OCI-LY7 (cell line): ENCODE measurements at regions not wholly inside any gene's neighbourhood (a gene's known extent, or its start where the extent isn't known, plus 50 kb on each side); places are given as distances from the start of the nearest gene placed in this dataset.

Experiments
- BruUV-seq: library from RNA; stranded (reverse); fragments of 400-500 nt; replicated peaks from 2 replicates; lab custom pipeline; 2021; lab: Mats Ljungman, UMichigan
- CTCF ChIA-PET: fragments of 300-600 bp; sonication (Branson Sonifier 250); formaldehyde crosslinking; loops from one replicate; lab custom pipeline; 2022; ENCODE audit warnings: antibody characterized with exemption; ENCODE audit not compliant: unreplicated experiment; lab: Charles Lee
- POLR2A ChIA-PET: fragments of 300-600 bp; sonication (Branson Sonifier 250); formaldehyde crosslinking; loops from one replicate; lab custom pipeline; 2022; ENCODE audit warnings: antibody characterized with exemption; lab: Charles Lee
- DNase-seq: peaks from one replicate; pipeline ENCODE4 v3.0.0-alpha.2; 2015; ENCODE audit warnings: low spot score
- H2AFZ ChIP-seq: fragments of 200-600 bp; sonication (generic), shearing (Covaris generic); 2 replicates; pipeline ENCODE4 v1.6.1; 2014; ENCODE audit warnings: mild to moderate bottlenecking, antibody characterized with exemption, low read length, moderate library complexity
- H3K27ac ChIP-seq: fragments of 200-600 bp; sonication (generic); 2 replicates; pipeline ENCODE4 v1.5.1; 2014; ENCODE audit warnings: mixed run types, low read depth, mild to moderate bottlenecking, moderate library complexity, low read length, inconsistent platforms; ENCODE audit not compliant: poor library complexity, severe bottlenecking
- H3K36me3 ChIP-seq: fragments of 200-600 bp; sonication (generic); 2 replicates; pipeline ENCODE4 v1.6.1; 2014; ENCODE audit warnings: mild to moderate bottlenecking, antibody characterized with exemption, low read length, moderate library complexity, mixed read lengths; ENCODE audit not compliant: insufficient read depth
- H3K4me1 ChIP-seq: fragments of 200-600 bp; sonication (generic); 2 replicates; pipeline ENCODE4 v1.5.1; 2014; ENCODE audit warnings: mild to moderate bottlenecking, low read length; ENCODE audit not compliant: insufficient read depth, poor library complexity, severe bottlenecking
- H3K4me2 ChIP-seq: fragments of 200-600 bp; sonication (generic); 2 replicates; pipeline ENCODE4 v1.6.1; 2014; ENCODE audit warnings: mild to moderate bottlenecking, low read length
- H3K4me3 ChIP-seq: fragments of 200-600 bp; sonication (generic); 2 replicates; pipeline ENCODE4 v1.5.1; 2014; ENCODE audit warnings: mild to moderate bottlenecking, low read depth, low read length; ENCODE audit not compliant: poor library complexity, severe bottlenecking
- H3K79me2 ChIP-seq: fragments of 200-600 bp; sonication (generic); 2 replicates; pipeline ENCODE4 v1.6.1; 2016; ENCODE audit warnings: low read depth, mild to moderate bottlenecking, low read length, moderate library complexity, mixed read lengths; ENCODE audit not compliant: insufficient read depth
- H3K9me2 ChIP-seq: fragments of 200-600 bp; sonication (generic); 2 replicates; pipeline ENCODE4 v1.6.1; 2016; ENCODE audit warnings: mild to moderate bottlenecking, low read length, mixed read lengths; ENCODE audit not compliant: insufficient read depth
- H3K9me3 ChIP-seq: fragments of 200-600 bp; sonication (generic); 2 replicates; pipeline ENCODE4 v1.6.1; 2014; ENCODE audit warnings: mild to moderate bottlenecking, mixed run types, low read length, mixed read lengths
- H4K20me1 ChIP-seq: fragments of 200-600 bp; sonication (generic); 2 replicates; pipeline ENCODE4 v1.6.1; 2014; ENCODE audit warnings: mild to moderate bottlenecking, antibody characterized with exemption, low read length, moderate library complexity, mixed read lengths; ENCODE audit not compliant: insufficient read depth
- EZH2phosphoT487 ChIP-seq: fragments of 200-600 bp; sonication (generic); IDR thresholded peaks from 2 replicates; pipeline ENCODE4 v1.6.1; 2018; ENCODE audit warnings: low read depth, borderline replicate concordance, mild to moderate bottlenecking, mixed run types, antibody characterized with exemption, low read length, moderate library complexity, mixed read lengths
- intact Hi-C: fragments of 100-400 bp; cut with micrococcal nuclease; formaldehyde crosslinking; loops from one replicate; pipeline ENCODE4 v1.10.0; 2022; ENCODE audit not compliant: unreplicated experiment
- TF ChIP-seq, protein P1 (sequence below): fragments of 200-600 bp; sonication (generic); conservative IDR thresholded peaks from 2 replicates; pipeline ENCODE4 v1.5.1; 2014; ENCODE audit warnings: mild to moderate bottlenecking, antibody characterized with exemption, low read length, moderate library complexity, mixed read lengths

DNA sequence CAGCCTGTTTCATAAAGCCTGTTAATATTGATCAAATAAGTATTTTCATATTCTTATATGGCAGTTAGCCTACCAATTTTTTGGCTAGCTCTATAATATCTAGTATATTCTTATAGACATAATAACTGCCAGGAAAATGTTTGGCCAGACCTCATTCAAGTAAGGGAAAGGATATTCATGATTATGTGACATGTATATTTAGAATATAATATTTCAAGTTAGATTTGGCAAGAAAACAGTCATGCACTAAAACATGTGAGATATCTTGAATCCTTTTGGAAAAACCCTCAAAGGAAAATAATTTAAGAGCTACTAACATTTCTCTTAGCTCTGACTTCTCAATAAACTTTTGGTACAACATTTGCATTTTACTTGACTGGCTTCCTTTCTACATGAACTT, 694.1 kb downstream of the PLCL1 start:
- CTCF ChIA-PET: no interaction called here
- H3K4me1 ChIP-seq: no peaks in the 10 kb centered on the region
- H3K9me2 ChIP-seq: no peaks in the 10 kb centered on the region
- POLR2A ChIA-PET: interaction anchor here (0.7 to 0.8 kb wide), 2 partner anchors 11 to 659 kb away, joined by 3 read pairs; no protein-coding TSS in a partner anchor
- intact Hi-C loops: no loop called here
- no peak overlapping the region for H3K4me3 ChIP-seq
- TF ChIP-seq EZH2phosphoT487: no peak
- TF ChIP-seq, protein P1, sequence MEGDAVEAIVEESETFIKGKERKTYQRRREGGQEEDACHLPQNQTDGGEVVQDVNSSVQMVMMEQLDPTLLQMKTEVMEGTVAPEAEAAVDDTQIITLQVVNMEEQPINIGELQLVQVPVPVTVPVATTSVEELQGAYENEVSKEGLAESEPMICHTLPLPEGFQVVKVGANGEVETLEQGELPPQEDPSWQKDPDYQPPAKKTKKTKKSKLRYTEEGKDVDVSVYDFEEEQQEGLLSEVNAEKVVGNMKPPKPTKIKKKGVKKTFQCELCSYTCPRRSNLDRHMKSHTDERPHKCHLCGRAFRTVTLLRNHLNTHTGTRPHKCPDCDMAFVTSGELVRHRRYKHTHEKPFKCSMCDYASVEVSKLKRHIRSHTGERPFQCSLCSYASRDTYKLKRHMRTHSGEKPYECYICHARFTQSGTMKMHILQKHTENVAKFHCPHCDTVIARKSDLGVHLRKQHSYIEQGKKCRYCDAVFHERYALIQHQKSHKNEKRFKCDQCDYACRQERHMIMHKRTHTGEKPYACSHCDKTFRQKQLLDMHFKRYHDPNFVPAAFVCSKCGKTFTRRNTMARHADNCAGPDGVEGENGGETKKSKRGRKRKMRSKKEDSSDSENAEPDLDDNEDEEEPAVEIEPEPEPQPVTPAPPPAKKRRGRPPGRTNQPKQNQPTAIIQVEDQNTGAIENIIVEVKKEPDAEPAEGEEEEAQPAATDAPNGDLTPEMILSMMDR: no peak
- DNase-seq: no peak
- H4K20me1 ChIP-seq: no peaks in the 10 kb centered on the region
- no peaks in the 10 kb centered on the region for H3K79me2 ChIP-seq
- H3K27ac ChIP-seq: no peak overlapping the region
- no peaks in the 10 kb centered on the region for H3K9me3 ChIP-seq
- H2AFZ ChIP-seq: no peak overlapping the region
- BruUV-seq: no TSS peak
- H3K4me2 ChIP-seq: no peak overlapping the region
- H3K36me3 ChIP-seq: no peaks in the 10 kb centered on the region

DNA sequence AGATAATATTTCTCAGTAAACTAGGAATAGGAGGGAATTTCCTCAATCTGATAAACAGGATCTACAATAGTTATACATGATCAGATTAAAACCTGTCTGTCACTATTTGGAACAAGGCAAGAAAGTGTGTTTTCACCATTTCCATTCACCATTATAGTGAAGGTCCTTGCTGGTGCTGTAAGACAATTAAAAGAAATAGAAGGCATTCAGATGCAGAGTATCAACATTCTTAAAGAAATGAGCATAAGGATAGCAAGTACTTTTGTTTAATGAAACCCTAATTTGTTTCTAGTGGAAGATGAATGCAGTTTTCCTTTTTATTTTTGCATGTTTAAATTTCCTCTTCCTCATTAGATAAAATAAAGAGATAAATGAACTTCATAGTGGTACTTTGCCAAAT, 693.7 kb downstream of the PLCL1 start:
- no peaks in the 10 kb centered on the region for H3K79me2 ChIP-seq
- TF ChIP-seq EZH2phosphoT487: no peak
- TF ChIP-seq, protein P1: no peak
- H3K36me3 ChIP-seq: no peaks in the 10 kb centered on the region
- H2AFZ ChIP-seq: no peak overlapping the region
- H3K4me1 ChIP-seq: no peaks in the 10 kb centered on the region
- CTCF ChIA-PET: no interaction called here
- no peaks in the 10 kb centered on the region for H3K9me3 ChIP-seq
- intact Hi-C loops: no loop called here
- H3K27ac ChIP-seq: no peak overlapping the region
- no peak for DNase-seq
- POLR2A ChIA-PET: interaction anchor here (0.7 kb wide), 1 partner anchor 660 kb away, joined by 3 read pairs; no protein-coding TSS in a partner anchor
- no peak overlapping the region for H3K4me2 ChIP-seq
- H4K20me1 ChIP-seq: no peaks in the 10 kb centered on the region
- H3K4me3 ChIP-seq: no peak overlapping the region
- no peaks in the 10 kb centered on the region for H3K9me2 ChIP-seq
- no TSS peak for BruUV-seq

DNA sequence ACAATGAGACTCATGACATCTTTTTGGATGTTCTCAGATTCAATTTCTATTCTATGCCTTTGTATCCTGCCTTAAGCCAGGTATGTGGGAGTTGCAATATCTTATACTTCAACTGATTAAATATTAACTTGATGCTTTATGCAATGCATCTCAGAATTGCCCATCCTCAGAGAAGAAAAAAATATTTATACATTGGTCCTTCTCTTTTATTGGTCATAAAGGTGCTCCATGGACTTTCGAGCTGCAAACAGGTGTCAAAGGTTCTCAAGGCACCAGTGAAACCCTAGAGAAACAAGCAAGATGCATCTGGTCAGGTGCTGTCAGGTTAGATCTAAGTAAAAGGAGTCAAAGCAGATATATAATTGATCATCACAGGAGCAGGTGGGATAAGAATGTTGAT, 690.5 kb downstream of the PLCL1 start:
- no peaks in the 10 kb centered on the region for H3K4me1 ChIP-seq
- no peaks in the 10 kb centered on the region for H3K36me3 ChIP-seq
- TF ChIP-seq, protein P1: no peak
- no peak for TF ChIP-seq EZH2phosphoT487
- no peaks in the 10 kb centered on the region for H3K9me2 ChIP-seq
- H3K79me2 ChIP-seq: no peaks in the 10 kb centered on the region
- peak overlapping the region; percentile 31 for H2AFZ ChIP-seq
- no peaks in the 10 kb centered on the region for H4K20me1 ChIP-seq
- BruUV-seq: no TSS peak
- no peak overlapping the region for H3K4me3 ChIP-seq
- DNase-seq: no peak
- H3K4me2 ChIP-seq: no peak overlapping the region
- no peaks in the 10 kb centered on the region for H3K9me3 ChIP-seq
- H3K27ac ChIP-seq: no peak overlapping the region
- intact Hi-C loops: no loop called here
- POLR2A ChIA-PET: no interaction called here
- CTCF ChIA-PET: no interaction called here
